Liver (tissue), 8 donors: ENCODE measurements at regions not wholly inside any gene's neighbourhood (a gene's known extent, or its start where the extent isn't known, plus 50 kb on each side); places are given as distances from the start of the nearest gene placed in this dataset.

ENCODE experiments used
- DNase-seq: peaks from one replicate; pipeline ENCODE4 v3.0.0-alpha.2; 2017; ENCODE audit warnings: low spot score
- H3K27ac ChIP-seq, 2 donors: one replicate each; pipeline ENCODE4 v1.7.0; 2013; ENCODE audit warnings: inconsistent platforms in 2 of 2, low read length in 2 of 2, control low read depth in 1 of 2, low read depth in 1 of 2, mild to moderate bottlenecking in 1 of 2
- H3K27me3 ChIP-seq, 4 donors: one replicate each; pipeline versions ENCODE4 v1.6.1 to v1.7.0; 2013; ENCODE audit warnings: low read length in 3 of 4, inconsistent platforms in 1 of 4, mild to moderate bottlenecking in 1 of 4, moderate library complexity in 1 of 4; ENCODE audit not compliant: control insufficient read depth in 4 of 4, insufficient read depth in 4 of 4
- H3K36me3 ChIP-seq, 4 donors: one replicate each; pipeline versions ENCODE4 v1.6.1 to v1.7.0; 2013; ENCODE audit warnings: low read length in 3 of 4, mild to moderate bottlenecking in 3 of 4, low read depth in 1 of 4, moderate library complexity in 1 of 4; ENCODE audit not compliant: control insufficient read depth in 4 of 4, insufficient read depth in 3 of 4
- H3K4me1 ChIP-seq, 4 donors: one replicate each; pipeline versions ENCODE4 v1.6.1 to v1.7.0; 2013; ENCODE audit warnings: low read length in 3 of 4, mild to moderate bottlenecking in 3 of 4, moderate library complexity in 1 of 4; ENCODE audit not compliant: control insufficient read depth in 4 of 4, insufficient read depth in 4 of 4
- H3K4me3 ChIP-seq, 3 donors: one replicate each; pipeline versions ENCODE4 v1.6.1 to v1.7.0; 2013; ENCODE audit warnings: low read length in 3 of 3, control low read depth in 1 of 3, low read depth in 1 of 3, mild to moderate bottlenecking in 1 of 3
- H3K9ac ChIP-seq, 2 donors: one replicate each; pipeline ENCODE4 v1.7.0; 2013; ENCODE audit warnings: low read length in 2 of 2, mild to moderate bottlenecking in 2 of 2, moderate library complexity in 2 of 2, control low read depth in 1 of 2, low read depth in 1 of 2
- H3K9me3 ChIP-seq, 4 donors: one replicate each; pipeline versions ENCODE4 v1.6.1 to v1.7.0; 2013; ENCODE audit warnings: low read length in 3 of 4; ENCODE audit not compliant: control insufficient read depth in 4 of 4
- EGR1 ChIP-seq, 2 donors: IDR thresholded peaks; 2 replicates each; pipeline ENCODE4 v1.6.1; 2016 to 2018; ENCODE audit warnings: antibody characterized with exemption in 2 of 2, low read depth in 2 of 2
- FOXA1 ChIP-seq: IDR thresholded peaks from 2 replicates; pipeline ENCODE4 v1.6.1; 2016; ENCODE audit warnings: antibody characterized with exemption
- FOXA2 ChIP-seq: IDR thresholded peaks from 2 replicates; pipeline ENCODE4 v1.6.1; 2016; ENCODE audit warnings: antibody characterized with exemption
- GABPA ChIP-seq, 2 donors: IDR thresholded peaks in 1 of 2; conservative IDR thresholded peaks in 1 of 2; 2 replicates each; pipeline ENCODE4 v1.6.1; 2016; ENCODE audit warnings: antibody characterized with exemption in 2 of 2, mild to moderate bottlenecking in 1 of 2, moderate library complexity in 1 of 2
- HNF4A ChIP-seq, 2 donors: conservative IDR thresholded peaks; 2 replicates each; pipeline ENCODE4 v1.6.1; 2016; ENCODE audit warnings: antibody characterized with exemption in 2 of 2, mild to moderate bottlenecking in 2 of 2
- HNF4G ChIP-seq: IDR thresholded peaks from 2 replicates; pipeline ENCODE4 v1.6.1; 2016; ENCODE audit warnings: antibody characterized with exemption
- NR2F2 ChIP-seq: IDR thresholded peaks from 2 replicates; pipeline ENCODE4 v1.6.1; 2016; ENCODE audit warnings: antibody characterized with exemption
- RAD21 ChIP-seq, 2 donors: IDR thresholded peaks; 2 replicates each; pipeline ENCODE4 v1.6.1; 2016; ENCODE audit warnings: antibody characterized with exemption in 2 of 2, mild to moderate bottlenecking in 2 of 2
- RXRA ChIP-seq, 2 donors: IDR thresholded peaks; 2 replicates each; pipeline ENCODE4 v1.6.1; 2017 to 2018; ENCODE audit warnings: antibody characterized with exemption in 2 of 2, mild to moderate bottlenecking in 1 of 2
- SP1 ChIP-seq: IDR thresholded peaks from 2 replicates; pipeline ENCODE4 v1.6.1; 2018; ENCODE audit warnings: antibody characterized with exemption, mild to moderate bottlenecking
- TAF1 ChIP-seq: conservative IDR thresholded peaks from 2 replicates; pipeline ENCODE4 v1.6.1; 2016; ENCODE audit warnings: antibody characterized with exemption, mild to moderate bottlenecking
- YY1 ChIP-seq: IDR thresholded peaks from 2 replicates; pipeline ENCODE4 v1.6.1; 2016; ENCODE audit warnings: antibody characterized with exemption, mild to moderate bottlenecking
- WGBS: extraction: QIAGEN DNeasy Blood & Tissue Kit; methylation state at CpG from one replicate; pipeline ENCODE4 v1.1.7; 2013; 5-methylcytosine and 5-hydroxymethylcytosine counted together
- TF ChIP-seq, protein P1 (sequence below): fragments of 150-350 bp; IDR thresholded peaks from 2 replicates; pipeline ENCODE4 v1.5.1; 2017; ENCODE audit warnings: improper control_type of control experiment, low read depth, low read length; ENCODE audit not compliant: missing input control
- TF ChIP-seq, protein P2 (sequence below): IDR thresholded peaks from 2 replicates; pipeline ENCODE4 v1.6.1; 2016; ENCODE audit warnings: antibody characterized with exemption
- TF ChIP-seq, protein P3 (sequence below): IDR thresholded peaks from 2 replicates; pipeline ENCODE4 v1.6.1; 2016; ENCODE audit warnings: antibody characterized with exemption
- TF ChIP-seq, protein P4 (sequence below): IDR thresholded peaks from 2 replicates; pipeline ENCODE4 v1.6.1; 2016; ENCODE audit warnings: antibody characterized with exemption
- donor health status: healthy.
- donor health status: healthy.
- donor health status: healthy.
- donor health status: healthy.
- donor health status: healthy.

GRCh38 chr3:117193390-117193789 is 483.8 kb downstream of the TUSC7 start:
- Histone ChIP-seq H3K4me1 (no peaks in the 10 kb centered on the region), H3K9ac (no peak overlapping the region), H3K27me3 (no peaks in the 10 kb centered on the region), H3K9me3 (no peaks in the 10 kb centered on the region), H3K36me3 (no peaks in the 10 kb centered on the region), H3K4me3 (no peak overlapping the region), H3K27ac (no peak overlapping the region)
- no peak for DNase-seq
- TF ChIP-seq, protein P1, sequence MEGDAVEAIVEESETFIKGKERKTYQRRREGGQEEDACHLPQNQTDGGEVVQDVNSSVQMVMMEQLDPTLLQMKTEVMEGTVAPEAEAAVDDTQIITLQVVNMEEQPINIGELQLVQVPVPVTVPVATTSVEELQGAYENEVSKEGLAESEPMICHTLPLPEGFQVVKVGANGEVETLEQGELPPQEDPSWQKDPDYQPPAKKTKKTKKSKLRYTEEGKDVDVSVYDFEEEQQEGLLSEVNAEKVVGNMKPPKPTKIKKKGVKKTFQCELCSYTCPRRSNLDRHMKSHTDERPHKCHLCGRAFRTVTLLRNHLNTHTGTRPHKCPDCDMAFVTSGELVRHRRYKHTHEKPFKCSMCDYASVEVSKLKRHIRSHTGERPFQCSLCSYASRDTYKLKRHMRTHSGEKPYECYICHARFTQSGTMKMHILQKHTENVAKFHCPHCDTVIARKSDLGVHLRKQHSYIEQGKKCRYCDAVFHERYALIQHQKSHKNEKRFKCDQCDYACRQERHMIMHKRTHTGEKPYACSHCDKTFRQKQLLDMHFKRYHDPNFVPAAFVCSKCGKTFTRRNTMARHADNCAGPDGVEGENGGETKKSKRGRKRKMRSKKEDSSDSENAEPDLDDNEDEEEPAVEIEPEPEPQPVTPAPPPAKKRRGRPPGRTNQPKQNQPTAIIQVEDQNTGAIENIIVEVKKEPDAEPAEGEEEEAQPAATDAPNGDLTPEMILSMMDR = no peak
- TF ChIP-seq YY1 = no peak
- TF ChIP-seq FOXA2 = no peak
- TF ChIP-seq RXRA (IDR thresholded peaks at IDR 0.05) = no peak
- TF ChIP-seq, protein P2, sequence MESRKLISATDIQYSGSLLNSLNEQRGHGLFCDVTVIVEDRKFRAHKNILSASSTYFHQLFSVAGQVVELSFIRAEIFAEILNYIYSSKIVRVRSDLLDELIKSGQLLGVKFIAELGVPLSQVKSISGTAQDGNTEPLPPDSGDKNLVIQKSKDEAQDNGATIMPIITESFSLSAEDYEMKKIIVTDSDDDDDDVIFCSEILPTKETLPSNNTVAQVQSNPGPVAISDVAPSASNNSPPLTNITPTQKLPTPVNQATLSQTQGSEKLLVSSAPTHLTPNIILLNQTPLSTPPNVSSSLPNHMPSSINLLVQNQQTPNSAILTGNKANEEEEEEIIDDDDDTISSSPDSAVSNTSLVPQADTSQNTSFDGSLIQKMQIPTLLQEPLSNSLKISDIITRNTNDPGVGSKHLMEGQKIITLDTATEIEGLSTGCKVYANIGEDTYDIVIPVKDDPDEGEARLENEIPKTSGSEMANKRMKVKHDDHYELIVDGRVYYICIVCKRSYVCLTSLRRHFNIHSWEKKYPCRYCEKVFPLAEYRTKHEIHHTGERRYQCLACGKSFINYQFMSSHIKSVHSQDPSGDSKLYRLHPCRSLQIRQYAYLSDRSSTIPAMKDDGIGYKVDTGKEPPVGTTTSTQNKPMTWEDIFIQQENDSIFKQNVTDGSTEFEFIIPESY = no peak
- no peak for TF ChIP-seq HNF4G
- TF ChIP-seq, protein P3, sequence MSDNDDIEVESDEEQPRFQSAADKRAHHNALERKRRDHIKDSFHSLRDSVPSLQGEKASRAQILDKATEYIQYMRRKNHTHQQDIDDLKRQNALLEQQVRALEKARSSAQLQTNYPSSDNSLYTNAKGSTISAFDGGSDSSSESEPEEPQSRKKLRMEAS = no peak
- no peak for TF ChIP-seq GABPA (IDR thresholded peaks at IDR 0.05 in 1 of 2, conservative IDR thresholded peaks at IDR 0.05 in 1 of 2)
- TF ChIP-seq NR2F2 = no peak
- TF ChIP-seq TAF1 = no peak
- TF ChIP-seq EGR1 (IDR thresholded peaks at IDR 0.05; ENCODE audit: low read depth in 2 of 2) = no peak
- 74% methylated on average over 2 of the region's 2 CpGs for WGBS

DNA sequence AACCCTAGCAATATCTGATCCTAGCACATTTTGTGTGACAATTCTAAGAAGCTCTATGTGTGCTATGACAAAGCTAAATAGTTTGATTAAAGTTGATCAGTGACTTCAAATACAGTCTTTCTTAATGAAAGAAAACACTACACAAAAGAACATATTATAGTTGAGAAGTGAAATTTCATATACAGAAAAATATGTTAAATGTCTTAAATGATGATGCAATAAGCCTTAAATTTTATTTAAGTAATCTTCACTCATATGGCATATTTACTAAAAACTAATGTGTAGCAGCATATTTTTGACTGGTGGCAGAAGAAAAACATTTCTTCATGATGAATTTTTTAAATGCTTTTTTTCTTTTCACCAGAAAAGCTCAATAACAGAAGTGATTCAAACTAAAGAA is 485.5 kb downstream of the TUSC7 start:
- no peak for TF ChIP-seq SP1
- TF ChIP-seq, protein P2 = no peak
- TF ChIP-seq RAD21 (IDR thresholded peaks at IDR 0.05) = no peak
- no peak for TF ChIP-seq HNF4G
- TF ChIP-seq, protein P3 = no peak
- TF ChIP-seq, protein P4, sequence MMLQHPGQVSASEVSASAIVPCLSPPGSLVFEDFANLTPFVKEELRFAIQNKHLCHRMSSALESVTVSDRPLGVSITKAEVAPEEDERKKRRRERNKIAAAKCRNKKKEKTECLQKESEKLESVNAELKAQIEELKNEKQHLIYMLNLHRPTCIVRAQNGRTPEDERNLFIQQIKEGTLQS = no peak
- TF ChIP-seq HNF4A (conservative IDR thresholded peaks at IDR 0.05) = no peak
- TF ChIP-seq FOXA1 = no peak
- TF ChIP-seq GABPA (IDR thresholded peaks at IDR 0.05 in 1 of 2, conservative IDR thresholded peaks at IDR 0.05 in 1 of 2) = no peak
- no peak for TF ChIP-seq TAF1
- TF ChIP-seq, protein P1 = no peak
- Histone ChIP-seq H3K9ac (no peak overlapping the region), H3K4me1 (no peaks in the 10 kb centered on the region), H3K36me3 (no peaks in the 10 kb centered on the region), H3K4me3 (no peak overlapping the region), H3K9me3 (no peaks in the 10 kb centered on the region), H3K27ac (no peak overlapping the region), H3K27me3 (no peaks in the 10 kb centered on the region)
- DNase-seq = no peak
